Breast epithelium (tissue), 3 donors: ENCODE measurements at regions not wholly inside any gene's neighbourhood (a gene's known extent, or its start where the extent isn't known, plus 50 kb on each side); places are given as distances from the start of the nearest gene placed in this dataset.

Source experiments
- CTCF ChIP-seq, 3 donors: fragments of 450-650 bp; IDR thresholded peaks; one replicate each; pipeline ENCODE4 v1.5.1; 2016 to 2017; ENCODE audit warnings: antibody characterized with exemption in 3 of 3, mild to moderate bottlenecking in 3 of 3, moderate library complexity in 3 of 3
- POLR2A ChIP-seq: fragments of 450-650 bp; IDR thresholded peaks from one replicate; pipeline ENCODE4 v1.6.1; 2016; ENCODE audit warnings: antibody characterized with exemption, mild to moderate bottlenecking, moderate library complexity
- POLR2AphosphoS5 ChIP-seq, 3 donors: sonication (generic); formaldehyde crosslinking; IDR thresholded peaks; one replicate each; pipeline ENCODE4 v1.6.1; 2017; ENCODE audit warnings: antibody characterized with exemption in 3 of 3

- TF ChIP-seq CTCF (IDR thresholded peaks at IDR 0.05) (no peak), POLR2A (no peak), POLR2AphosphoS5 (IDR thresholded peaks at IDR 0.05) (no peak)
Observed at GRCh38 chr12:89160716-89161123, 191.6 kb downstream of the DUSP6 start.
